ENCODE measurements at regions not wholly inside any gene's neighbourhood (a gene's known extent, or its start where the extent isn't known, plus 50 kb on each side); places are given as distances from the start of the nearest gene placed in this dataset.

- TF ChIP-seq CTCF (IDR thresholded peaks at IDR 0.05) (no peak), REST (IDR thresholded peaks at IDR 0.05; ENCODE audit: low read depth, low read length) (no peak), YY1 (IDR thresholded peaks at IDR 0.05; ENCODE audit: low read depth) (no peak), POLR2AphosphoS5 (IDR thresholded peaks at IDR 0.05; ENCODE audit: low read depth, low read length) (no peak), RFX5 (IDR thresholded peaks at IDR 0.05; ENCODE audit: low read length) (no peak), USF2 (IDR thresholded peaks at IDR 0.05; ENCODE audit: borderline replicate concordance, low read depth, low read length) (no peak), IRF3 (IDR thresholded peaks at IDR 0.05; ENCODE audit: low read depth, low read length) (no peak), FOXM1 (IDR thresholded peaks at IDR 0.05; ENCODE audit: low read depth) (no peak), EP300 (IDR thresholded peaks at IDR 0.05; ENCODE audit: borderline replicate concordance in 1 of 2, low read depth in 1 of 2, low read length in 1 of 2) (no peak), EZH2phosphoT487 (IDR thresholded peaks at IDR 0.05; ENCODE audit: borderline replicate concordance, low read depth) (no peak)
Observed at GRCh38 chr6:113356139-113356538, 501.0 kb upstream of the MARCKS start.

Data from SK-N-SH (cell line).